ENCODE measurements at regions not wholly inside any gene's neighbourhood (a gene's known extent, or its start where the extent isn't known, plus 50 kb on each side); places are given as distances from the start of the nearest gene placed in this dataset.

DNA sequence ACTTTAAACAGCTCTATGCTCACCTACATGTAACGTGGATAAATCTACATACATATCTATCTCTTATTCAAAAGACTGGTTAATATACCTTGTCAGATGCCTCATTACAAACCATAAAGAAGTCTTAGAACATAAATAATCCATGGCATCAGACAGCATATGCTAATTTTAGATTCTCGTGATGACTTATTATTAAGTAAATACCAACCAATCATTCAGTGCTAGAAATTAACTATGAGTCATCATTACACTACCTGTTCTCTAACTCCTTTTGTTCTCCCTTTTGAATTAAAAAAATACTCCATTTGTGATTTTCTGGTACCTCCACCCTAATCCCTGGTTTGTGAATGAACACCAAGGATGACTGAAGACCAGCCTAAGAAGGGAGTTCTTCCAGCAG is 754.3 kb upstream of the ARGLU1 start:
- no peak for DNase-seq (ENCODE audit: unreplicated experiment)
- no peak overlapping the region for H3K27ac Mint-ChIP-seq (ENCODE audit: low read depth, unreplicated experiment)
- TF ChIP-seq, protein P1, sequence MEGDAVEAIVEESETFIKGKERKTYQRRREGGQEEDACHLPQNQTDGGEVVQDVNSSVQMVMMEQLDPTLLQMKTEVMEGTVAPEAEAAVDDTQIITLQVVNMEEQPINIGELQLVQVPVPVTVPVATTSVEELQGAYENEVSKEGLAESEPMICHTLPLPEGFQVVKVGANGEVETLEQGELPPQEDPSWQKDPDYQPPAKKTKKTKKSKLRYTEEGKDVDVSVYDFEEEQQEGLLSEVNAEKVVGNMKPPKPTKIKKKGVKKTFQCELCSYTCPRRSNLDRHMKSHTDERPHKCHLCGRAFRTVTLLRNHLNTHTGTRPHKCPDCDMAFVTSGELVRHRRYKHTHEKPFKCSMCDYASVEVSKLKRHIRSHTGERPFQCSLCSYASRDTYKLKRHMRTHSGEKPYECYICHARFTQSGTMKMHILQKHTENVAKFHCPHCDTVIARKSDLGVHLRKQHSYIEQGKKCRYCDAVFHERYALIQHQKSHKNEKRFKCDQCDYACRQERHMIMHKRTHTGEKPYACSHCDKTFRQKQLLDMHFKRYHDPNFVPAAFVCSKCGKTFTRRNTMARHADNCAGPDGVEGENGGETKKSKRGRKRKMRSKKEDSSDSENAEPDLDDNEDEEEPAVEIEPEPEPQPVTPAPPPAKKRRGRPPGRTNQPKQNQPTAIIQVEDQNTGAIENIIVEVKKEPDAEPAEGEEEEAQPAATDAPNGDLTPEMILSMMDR (IDR thresholded peaks at IDR 0.05; ENCODE audit: unreplicated experiment) = no peak
- no TSS peak for BruUV-seq (replicated peaks)
- ChIA-PET POLR2A (interaction anchor here (0.7 to 1.0 kb wide), 2 partner anchors 12 to 34 kb away, joined by 3 read pairs; no protein-coding TSS in a partner anchor), CTCF (no interaction called here)
- intact Hi-C loops (cut with micrococcal nuclease) = no loop called here
- H3K36me3 Mint-ChIP-seq (ENCODE audit: insufficient read depth, unreplicated experiment) = no peaks in the 10 kb centered on the region
- H3K27me3 Mint-ChIP-seq (ENCODE audit: insufficient read depth, unreplicated experiment) = no peaks in the 10 kb centered on the region
- no peaks in the 10 kb centered on the region for H3K9me3 Mint-ChIP-seq (ENCODE audit: unreplicated experiment)
- no peak overlapping the region for H3K4me3 Mint-ChIP-seq (ENCODE audit: unreplicated experiment)
- H3K4me1 Mint-ChIP-seq (ENCODE audit: insufficient read depth, unreplicated experiment) = peaks cover 9% of the 10 kb centered on the region

DNA sequence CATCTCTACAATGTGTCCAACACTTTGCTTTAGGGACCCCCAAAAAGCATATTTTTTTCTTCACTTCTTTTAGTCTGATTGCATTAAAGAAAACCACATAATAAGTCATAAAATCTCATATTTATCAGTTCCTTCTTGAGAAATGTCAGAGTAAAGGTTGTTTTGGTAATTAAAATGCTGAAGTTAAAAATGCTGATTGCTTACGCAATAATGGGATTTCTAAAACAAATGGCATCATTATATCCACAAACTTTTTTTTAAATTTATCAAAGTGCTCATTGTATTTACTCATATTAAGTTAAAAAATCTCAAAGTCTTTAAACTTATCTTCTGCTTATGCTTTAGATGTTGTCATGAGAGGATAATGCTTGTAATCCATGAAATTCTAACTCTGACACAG is 737.2 kb upstream of the ARGLU1 start:
- H3K36me3 Mint-ChIP-seq (ENCODE audit: insufficient read depth, unreplicated experiment) = no peaks in the 10 kb centered on the region
- no peaks in the 10 kb centered on the region for H3K4me1 Mint-ChIP-seq (ENCODE audit: insufficient read depth, unreplicated experiment)
- POLR2A ChIA-PET = no interaction called here
- H3K27ac Mint-ChIP-seq (ENCODE audit: low read depth, unreplicated experiment) = no peak overlapping the region
- intact Hi-C loops (cut with micrococcal nuclease) = no loop called here
- no TSS peak for BruUV-seq (replicated peaks)
- H3K4me3 Mint-ChIP-seq (ENCODE audit: unreplicated experiment) = no peak overlapping the region
- no peak for DNase-seq (ENCODE audit: unreplicated experiment)
- TF ChIP-seq, protein P1 (IDR thresholded peaks at IDR 0.05; ENCODE audit: unreplicated experiment) = no peak
- no peaks in the 10 kb centered on the region for H3K9me3 Mint-ChIP-seq (ENCODE audit: unreplicated experiment)
- CTCF ChIA-PET = no interaction called here
- H3K27me3 Mint-ChIP-seq (ENCODE audit: insufficient read depth, unreplicated experiment) = no peaks in the 10 kb centered on the region

DNA sequence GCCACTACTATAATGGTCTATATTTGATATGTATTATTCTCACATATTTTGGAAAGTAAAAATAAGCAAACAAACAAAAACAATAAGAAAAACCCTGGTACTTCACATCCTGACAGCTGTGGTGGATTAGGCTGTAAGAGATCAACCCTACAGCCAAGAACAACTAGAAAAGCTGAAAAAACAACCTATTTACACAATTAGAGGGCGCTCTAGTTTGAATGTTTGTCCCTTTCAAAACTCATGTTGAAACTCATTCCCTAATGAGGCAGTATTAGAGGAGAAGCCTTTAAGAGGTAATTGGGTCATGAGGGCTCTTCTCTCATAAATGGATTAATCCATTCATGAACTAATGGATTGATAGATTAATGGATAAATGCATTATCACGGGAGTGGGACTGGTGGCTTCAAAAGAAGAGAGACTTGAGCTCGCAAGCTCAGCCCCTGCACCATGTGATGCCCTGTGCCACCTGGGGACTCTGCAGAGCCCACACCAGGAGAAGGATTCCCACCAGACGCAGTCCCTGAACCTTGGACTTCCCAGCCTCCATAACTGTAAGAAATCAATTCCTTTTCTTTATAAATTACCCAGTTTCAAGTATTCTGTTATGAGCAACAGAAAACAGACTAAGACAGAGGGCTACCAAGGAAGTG is 733.9 kb upstream of the ARGLU1 start:
- intact Hi-C loops (cut with micrococcal nuclease) = no loop called here
- TF ChIP-seq, protein P1 (IDR thresholded peaks at IDR 0.05; ENCODE audit: unreplicated experiment) = no peak
- peaks cover 9% of the 10 kb centered on the region for H3K4me1 Mint-ChIP-seq (ENCODE audit: insufficient read depth, unreplicated experiment)
- DNase-seq (ENCODE audit: unreplicated experiment) = peak; percentile 27
- no peak overlapping the region for H3K27ac Mint-ChIP-seq (ENCODE audit: low read depth, unreplicated experiment)
- ChIA-PET POLR2A (interaction anchor here (1.0 kb wide), 1 partner anchor 46 kb away, joined by 3 read pairs; no protein-coding TSS in a partner anchor), CTCF (interaction anchor here (0.6 to 0.7 kb wide), 3 partner anchors 39 to 1081 kb away, joined by 3 to 4 read pairs (median 3); no protein-coding TSS in a partner anchor)
- BruUV-seq (replicated peaks) = no TSS peak
- H3K27me3 Mint-ChIP-seq (ENCODE audit: insufficient read depth, unreplicated experiment) = no peaks in the 10 kb centered on the region
- H3K9me3 Mint-ChIP-seq (ENCODE audit: unreplicated experiment) = no peaks in the 10 kb centered on the region
- no peaks in the 10 kb centered on the region for H3K36me3 Mint-ChIP-seq (ENCODE audit: insufficient read depth, unreplicated experiment)
- H3K4me3 Mint-ChIP-seq (ENCODE audit: unreplicated experiment) = no peak overlapping the region

DNA sequence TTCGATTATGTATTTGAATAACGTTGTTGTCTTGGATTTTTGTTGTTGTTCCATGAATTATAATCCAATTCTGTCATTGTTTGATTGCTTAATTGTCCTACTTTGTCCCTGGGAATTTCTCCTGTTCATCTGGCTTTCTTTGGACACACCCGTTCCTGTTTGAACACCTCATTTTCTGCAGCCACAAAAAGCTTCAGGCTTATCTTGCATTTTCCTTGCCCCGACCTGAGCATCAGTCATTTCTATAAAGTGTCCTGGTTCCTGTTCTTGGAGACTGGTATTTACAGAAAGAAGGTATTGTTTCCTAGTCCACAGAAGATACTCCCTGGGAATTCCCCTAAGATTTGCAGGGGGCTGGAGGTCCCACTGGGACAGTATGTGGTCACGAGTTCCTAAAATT is 731.8 kb upstream of the ARGLU1 start:
- Mint-ChIP-seq H3K4me1 (ENCODE audit: insufficient read depth, unreplicated experiment) (peaks cover 16% of the 10 kb centered on the region), H3K36me3 (ENCODE audit: insufficient read depth, unreplicated experiment) (no peaks in the 10 kb centered on the region), H3K9me3 (ENCODE audit: unreplicated experiment) (peaks cover 5% of the 10 kb centered on the region), H3K27me3 (ENCODE audit: insufficient read depth, unreplicated experiment) (no peaks in the 10 kb centered on the region), H3K4me3 (ENCODE audit: unreplicated experiment) (no peak overlapping the region), H3K27ac (ENCODE audit: low read depth, unreplicated experiment) (no peak overlapping the region)
- intact Hi-C loops (cut with micrococcal nuclease) = no loop called here
- DNase-seq (ENCODE audit: unreplicated experiment) = no peak
- BruUV-seq (replicated peaks) = no TSS peak
- TF ChIP-seq, protein P1 (IDR thresholded peaks at IDR 0.05; ENCODE audit: unreplicated experiment) = no peak
- ChIA-PET CTCF (no interaction called here), POLR2A (no interaction called here)

Data from MCF 10A (cell line).